HG03039 (cell line): ENCODE measurements at regions not wholly inside any gene's neighbourhood (a gene's known extent, or its start where the extent isn't known, plus 50 kb on each side); places are given as distances from the start of the nearest gene placed in this dataset.
"Not testable (repeated sequence)": the region's sequence is repeated elsewhere in the genome, so short reads cannot be mapped to it uniquely, and the experiment has no call there.

Source experiments
- ATAC-seq: cut with Tn5 transposase; IDR thresholded peaks from one replicate; pipeline ENCODE4 v1.9.1; 2021; ENCODE audit warnings: mild to moderate bottlenecking, moderate library complexity; ENCODE audit not compliant: unreplicated experiment

DNA sequence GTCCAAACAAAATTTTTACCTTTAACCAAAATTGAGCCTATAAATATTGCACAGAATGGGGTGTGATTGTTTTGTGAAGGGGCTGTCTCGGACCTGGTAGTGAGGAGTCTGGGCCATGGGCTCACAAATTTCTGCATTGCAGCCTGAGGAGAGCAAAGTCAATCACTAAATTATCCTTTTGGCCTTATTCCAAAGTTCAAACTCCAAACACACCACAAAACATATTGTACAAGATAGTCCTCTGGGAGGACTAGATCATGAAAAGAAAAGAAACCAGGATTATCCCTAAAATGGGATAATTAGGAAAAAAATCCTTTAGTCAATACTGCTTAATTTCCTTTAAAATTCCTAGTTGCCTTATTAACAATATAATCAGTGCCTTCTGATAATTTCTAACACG is 115.5 kb downstream of the BUB3 start:
- ATAC-seq = no peak

DNA sequence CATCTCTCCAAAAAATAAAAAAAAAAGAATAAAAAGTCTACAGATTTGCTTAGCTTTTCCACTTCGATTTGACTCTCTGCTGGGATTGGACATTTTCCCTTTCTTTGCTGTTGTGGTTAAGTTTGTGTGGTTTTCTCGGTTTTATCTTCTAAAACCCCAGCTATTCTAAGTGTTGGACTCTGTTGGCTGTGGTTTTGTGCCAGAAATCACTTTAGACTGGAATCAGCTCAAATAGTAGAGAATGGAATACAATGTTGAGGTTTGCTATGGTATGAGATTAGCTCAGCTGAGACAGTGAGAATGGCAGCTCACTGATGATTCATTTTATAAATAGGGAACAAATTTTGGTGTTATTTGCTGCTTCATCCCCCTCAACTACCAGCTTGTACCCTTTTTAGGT is 116.0 kb downstream of the BUB3 start:
- no peak for ATAC-seq

DNA sequence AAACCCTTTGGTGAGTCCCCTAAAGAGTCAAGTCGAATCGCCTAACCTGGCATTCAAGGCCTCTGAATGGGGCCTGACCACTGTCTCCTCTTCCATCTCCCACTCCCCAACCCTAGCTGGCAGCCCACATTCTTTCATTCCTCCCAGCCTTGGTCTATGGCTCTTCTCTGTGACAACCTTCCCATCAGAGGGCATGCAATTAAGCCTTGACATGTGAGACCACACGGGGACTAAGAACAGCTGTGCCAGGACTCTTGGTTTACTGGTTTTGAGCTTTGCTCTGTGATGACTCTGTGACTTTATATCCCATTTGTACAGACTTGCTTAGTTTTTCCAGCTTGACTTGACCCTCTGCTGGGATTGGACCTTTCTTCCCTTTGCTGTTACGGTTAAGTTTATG is 116.6 kb downstream of the BUB3 start:
- ATAC-seq = no peak

DNA sequence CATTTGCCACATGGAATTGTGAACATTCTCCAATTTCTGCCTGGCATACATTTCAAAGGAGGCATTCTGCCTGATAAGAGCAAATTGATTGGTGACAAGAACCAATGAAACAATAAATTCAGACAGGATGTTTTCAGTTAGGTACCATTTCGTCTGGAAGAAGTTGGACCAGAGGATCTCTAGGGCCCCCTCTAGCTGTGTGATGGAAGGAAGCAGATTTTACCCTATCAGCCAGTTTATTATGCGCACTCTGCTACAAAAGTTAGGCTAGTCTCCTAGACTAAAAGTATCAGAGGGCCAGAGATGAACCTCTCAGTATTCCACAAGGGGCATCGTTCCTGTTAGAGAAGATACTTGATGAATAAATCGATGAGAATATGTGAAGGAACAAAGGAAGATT is 118.0 kb downstream of the BUB3 start:
- no peak for ATAC-seq

DNA sequence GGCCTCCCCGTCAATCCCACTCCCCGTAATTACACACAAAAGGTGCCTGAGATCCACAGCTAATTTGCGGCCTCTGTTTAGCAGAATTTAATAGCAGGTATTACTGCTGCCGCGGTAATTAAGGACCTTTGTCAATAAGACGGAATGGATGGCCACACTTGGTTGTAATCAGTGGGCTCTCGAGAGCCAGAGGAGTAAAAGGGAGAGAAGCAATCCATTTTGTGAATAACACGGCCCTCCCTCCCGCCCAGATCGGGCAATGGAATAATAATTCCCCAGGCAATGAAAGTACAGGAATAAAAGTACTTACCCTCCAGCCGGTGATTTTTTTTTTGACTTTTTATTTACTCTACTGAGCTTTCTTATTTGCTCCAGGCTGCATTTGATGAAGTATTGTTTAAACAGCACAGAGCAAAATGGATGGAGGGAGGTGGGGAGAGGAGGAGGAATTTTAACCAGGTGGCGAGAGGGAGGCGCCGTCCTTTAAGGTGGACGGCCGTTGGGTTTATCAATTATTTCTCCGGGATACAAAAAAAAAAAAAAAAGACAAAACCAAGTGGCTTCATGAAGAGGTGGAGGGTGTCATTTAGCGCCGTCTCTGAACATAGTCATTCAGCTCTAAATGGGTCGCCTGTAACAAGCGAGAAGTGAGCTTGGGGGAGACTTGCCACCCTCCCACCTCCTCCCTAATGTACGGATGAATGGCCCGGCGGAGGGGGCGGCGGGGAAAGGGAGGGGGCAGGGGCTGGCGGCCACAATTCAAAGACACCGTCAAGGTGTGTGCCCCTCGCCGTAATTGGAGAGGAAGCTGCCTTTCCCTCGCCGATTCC is 120.3 kb downstream of the BUB3 start:
- ATAC-seq = no peak

DNA sequence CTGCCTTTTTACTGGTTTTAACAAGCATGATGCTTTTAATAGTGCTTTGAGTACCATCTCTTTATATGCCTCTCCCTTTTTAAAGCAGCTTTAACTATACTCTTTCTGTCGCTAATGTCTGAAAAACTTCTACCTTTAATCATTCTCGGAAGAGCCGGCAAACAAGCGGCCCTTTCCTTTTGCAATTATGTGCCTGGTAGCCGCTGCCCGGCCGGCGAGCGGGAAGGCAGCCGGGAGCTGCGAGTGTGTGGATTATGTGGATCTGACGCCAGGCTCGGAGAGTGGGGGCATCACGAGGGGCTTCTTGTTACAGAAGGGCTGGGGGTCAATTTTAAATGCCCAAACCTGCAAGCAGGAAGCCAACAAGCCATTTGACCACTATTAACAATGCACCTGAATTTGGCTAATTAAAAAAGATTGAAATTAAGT is 120.9 kb downstream of the BUB3 start:
- ATAC-seq = no peak

DNA sequence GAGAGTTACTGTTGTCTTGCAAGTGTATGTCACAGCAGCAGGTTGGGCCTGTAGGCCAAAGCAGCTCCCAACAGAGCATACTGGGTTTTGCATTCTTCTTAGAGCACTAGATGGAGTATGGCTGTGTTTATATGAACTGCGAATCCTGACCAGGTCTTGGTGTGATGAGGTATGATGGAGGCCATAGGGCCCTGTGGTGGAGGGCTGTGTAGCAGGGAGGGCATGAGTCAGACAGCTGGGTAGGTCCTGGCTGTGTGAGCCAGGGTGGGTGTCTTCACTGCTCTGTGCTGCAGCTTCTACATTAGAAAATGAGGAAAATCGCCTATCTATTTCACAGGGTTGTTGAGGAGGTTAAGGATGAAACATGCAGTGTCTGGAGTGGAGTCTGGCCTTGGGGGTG is 124.2 kb downstream of the BUB3 start:
- ATAC-seq = no peak

DNA sequence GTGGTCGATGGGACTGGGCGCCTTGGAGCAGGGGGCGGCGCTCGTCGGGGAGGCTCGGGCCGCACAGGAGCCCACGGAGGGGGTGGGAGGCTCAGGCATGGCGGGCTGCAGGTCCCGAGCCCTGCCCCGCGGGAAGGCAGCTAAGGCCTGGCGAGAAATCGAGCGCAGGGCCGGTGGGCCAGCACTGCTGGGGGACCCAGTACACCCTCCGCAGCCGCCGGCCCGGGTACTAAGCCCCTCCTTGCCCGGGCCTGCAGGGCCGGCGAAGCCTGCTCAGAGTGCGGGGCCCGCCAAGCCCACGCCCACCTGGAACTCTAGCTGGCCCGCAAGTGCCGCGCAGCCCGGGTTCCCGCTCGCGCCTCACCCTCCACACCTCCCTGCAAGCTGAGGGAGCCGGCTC is 129.2 kb downstream of the BUB3 start:
- ATAC-seq = not testable (repeated sequence)

DNA sequence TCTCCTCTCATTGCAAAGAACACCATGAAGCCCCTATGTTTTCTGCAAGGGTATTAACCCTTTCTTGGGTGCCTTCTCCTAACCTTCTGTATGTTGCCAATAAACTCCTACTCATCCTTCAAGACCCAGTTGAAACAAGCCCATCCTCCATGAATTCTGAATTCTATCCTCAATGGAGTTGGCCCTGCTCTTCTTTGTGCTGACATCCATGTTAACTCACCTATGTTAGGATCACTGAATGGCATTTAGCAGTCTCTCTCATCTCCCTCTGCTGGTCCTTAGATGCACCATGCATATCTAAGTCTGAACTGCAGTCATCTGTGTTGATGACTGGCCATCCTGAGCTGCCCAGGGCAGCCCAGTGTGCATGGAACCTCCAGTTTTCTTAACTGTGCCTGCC is 129.8 kb downstream of the BUB3 start:
- no peak for ATAC-seq

DNA sequence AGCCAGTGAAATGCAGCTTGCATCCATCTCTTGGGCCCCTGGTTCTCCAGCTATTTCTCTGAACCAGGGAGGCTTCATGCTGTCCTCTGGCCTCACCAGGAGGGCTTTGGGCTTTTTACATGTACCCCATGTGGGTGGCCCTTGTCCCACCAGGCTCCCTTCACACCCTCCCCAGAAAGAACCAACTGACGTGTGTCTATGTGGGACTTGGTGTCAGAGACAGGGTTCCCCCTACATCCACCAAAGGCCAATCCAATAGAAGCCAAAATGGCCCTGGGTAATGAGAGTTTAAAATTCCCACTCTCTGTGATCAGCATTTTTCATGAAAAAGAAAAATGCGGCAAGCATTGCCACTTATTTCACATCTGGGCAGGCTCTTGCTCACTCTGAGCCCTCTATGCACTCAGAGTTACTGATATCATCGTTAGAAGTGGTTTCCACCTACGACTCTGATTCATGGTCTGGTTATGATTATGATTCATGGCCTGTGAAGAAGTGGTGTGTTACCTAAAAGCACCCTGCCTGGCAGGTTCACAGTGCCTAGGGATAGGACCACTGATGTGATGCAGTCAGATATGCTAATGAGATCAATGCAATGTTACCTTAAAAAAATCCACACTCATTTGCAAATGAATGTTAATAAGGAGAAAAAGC is 133.5 kb downstream of the BUB3 start:
- no peak for ATAC-seq

DNA sequence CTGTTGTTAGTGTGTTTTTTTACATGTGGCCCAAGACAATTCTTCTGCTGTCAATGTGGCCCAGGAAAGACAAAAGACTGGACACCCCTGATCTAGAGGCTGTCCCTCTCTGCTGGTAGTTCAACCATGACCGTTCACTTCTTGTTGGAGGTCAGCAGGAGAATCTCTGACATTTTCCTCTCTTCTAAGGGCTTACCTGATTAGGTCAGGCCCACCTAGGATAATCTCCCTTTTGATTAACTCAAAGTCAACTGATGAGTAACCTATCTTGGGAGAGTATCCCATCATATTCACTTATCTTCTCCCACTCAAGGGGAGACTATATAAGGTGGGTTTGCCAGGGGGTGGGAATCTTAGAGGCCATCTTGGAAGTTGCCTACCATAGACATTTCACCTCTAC is 135.2 kb downstream of the BUB3 start:
- ATAC-seq = no peak

DNA sequence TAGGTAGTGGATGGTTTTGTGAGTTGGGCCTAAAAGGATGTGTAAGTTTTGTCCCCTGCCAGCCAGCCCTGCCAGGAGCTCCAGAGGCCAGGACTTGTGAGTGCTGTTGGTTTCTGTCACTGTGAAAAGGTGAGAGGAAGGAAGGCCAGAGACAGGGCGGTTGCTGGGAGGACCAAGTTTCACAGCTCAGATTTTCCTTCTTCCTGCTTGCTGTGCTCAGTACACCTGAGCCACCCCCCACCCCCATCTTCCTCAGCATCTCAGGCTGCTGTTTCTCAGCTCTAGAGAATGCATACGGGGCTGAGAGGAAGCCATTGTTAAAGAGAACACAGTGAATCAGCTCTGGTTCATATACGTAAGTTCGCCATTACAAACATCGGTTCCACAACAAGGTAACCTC is 139.9 kb downstream of the BUB3 start:
- ATAC-seq = no peak

DNA sequence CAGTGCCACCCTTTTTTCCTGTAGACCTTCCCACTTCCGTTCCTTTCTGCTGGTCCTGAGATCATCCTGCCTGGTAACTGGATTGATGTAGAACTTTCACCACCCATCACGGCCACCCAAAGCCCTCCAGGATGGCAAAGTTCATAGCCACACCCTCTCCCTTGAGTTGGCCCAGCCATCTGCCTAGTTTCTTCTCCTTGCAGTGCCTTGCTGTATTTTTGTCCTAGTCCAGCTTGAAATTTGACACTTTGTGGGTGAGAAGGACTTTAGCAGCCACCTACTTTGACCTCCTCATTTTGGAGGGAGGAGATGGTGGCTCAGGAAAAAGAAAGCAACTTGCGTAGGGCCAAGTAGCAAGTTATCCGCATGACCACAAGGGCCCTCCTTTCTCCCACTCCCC is 140.7 kb downstream of the BUB3 start:
- ATAC-seq = no peak

DNA sequence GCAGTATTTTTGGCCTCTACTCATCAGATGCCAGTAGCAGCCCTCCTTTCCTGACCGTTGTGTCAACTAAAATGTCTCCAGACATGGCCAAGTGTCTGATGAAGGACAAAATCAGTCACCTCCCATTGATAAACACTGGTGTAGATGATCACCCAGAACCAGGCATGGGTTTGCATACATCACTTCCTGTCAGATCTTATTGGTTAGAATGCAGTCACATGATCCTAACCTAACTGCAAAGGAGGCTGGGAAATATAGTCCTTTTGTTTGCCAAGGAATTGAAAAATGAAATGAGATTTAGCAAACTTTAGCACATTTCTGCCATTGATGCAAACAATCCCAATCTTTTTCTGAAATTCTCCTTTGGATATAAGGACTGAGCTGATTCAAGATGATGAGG is 141.4 kb downstream of the BUB3 start:
- no peak for ATAC-seq

DNA sequence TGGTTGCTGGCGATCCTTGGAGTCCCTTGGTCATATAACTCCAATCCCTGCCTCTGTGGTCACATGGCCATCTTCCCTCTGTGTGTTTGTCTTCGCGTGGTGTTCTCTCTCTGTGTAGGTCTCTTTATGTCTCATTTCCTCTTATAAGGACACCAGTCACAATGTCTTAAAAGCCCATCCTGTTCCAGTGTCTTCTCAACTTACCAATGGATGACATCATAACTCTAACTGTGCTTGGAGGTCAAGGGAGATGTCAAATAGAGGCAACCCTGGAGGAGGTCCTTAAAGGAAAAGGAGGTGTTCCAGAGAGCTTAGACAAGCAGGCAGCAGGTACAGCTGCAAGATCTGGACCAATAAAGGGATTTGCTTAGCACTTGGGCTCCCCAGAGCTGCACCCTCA is 143.0 kb downstream of the BUB3 start:
- ATAC-seq = no peak

DNA sequence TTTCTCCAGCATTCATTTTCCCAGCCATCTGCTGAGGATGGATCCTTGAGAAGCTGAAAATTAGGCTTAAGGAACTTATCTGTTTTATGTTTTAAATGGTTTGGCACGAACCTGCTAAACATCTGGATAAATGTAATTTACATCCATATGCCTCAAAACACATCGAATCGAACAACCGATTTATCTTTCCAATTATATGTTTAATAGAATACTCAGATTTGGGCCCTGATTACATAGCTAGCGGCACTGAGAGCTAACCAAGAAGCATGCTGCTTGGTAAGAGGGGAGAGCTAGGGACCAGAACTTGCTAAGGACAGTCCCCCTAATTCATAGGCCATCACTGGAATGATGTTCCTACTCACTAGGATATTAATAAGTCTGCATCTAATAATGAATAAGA is 144.4 kb downstream of the BUB3 start:
- no peak for ATAC-seq

DNA sequence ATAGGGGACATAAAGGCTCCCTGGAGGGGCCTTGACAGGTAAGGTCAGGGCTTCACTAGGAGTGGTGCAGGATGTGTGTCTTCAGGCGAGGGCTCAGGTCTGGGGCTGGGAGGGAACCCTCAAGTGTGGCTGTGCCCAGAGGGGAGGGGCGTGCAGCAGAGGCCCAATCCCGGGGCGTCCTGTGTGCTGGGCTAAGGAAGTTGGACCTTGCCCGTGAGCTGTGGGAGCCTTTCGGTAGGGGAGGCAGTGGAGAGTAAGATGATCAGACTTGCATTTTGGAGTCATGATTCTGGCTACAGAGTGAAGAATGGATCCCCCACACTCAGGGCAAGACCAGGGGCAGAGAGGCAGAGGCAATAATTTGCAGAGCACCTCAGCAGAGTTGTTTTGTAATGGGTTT is 145.4 kb downstream of the BUB3 start:
- no peak for ATAC-seq

DNA sequence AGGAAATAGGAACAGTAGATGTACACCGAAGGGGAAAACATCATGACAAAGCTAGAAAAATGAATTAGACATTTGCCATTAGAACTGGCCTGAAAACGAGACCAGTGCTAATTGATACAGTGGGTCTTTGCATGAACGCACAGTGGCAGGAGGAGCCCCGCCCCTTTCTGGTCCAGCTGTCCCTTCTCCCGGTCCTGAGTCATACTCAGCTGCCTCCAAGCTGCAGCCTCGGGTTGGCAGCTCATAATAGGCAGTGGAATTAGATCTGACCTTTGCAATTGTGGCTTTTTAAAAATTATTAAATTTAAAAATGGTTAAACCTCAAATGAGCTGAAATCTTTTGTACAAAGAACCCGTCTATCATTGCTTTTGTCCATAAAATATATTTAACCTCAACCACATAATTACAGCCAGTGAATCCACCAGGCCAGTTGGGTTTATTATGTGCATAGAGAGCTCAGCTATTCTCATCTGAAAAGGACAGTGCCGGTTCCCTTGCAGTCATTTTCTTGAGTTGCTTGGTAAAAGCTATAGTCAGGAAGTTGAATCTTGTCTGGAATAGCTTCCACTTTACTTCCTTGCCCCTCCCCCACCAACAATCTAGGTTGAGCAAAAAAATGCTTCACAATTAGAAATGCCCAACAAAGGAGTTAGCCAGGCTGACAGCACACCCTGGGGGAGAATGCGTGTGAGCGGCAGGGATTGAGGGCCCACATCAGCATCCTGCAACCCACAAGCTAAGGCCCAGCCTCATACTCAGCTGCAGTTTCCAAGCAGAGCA is 147.1 kb downstream of the BUB3 start:
- ATAC-seq = no peak

DNA sequence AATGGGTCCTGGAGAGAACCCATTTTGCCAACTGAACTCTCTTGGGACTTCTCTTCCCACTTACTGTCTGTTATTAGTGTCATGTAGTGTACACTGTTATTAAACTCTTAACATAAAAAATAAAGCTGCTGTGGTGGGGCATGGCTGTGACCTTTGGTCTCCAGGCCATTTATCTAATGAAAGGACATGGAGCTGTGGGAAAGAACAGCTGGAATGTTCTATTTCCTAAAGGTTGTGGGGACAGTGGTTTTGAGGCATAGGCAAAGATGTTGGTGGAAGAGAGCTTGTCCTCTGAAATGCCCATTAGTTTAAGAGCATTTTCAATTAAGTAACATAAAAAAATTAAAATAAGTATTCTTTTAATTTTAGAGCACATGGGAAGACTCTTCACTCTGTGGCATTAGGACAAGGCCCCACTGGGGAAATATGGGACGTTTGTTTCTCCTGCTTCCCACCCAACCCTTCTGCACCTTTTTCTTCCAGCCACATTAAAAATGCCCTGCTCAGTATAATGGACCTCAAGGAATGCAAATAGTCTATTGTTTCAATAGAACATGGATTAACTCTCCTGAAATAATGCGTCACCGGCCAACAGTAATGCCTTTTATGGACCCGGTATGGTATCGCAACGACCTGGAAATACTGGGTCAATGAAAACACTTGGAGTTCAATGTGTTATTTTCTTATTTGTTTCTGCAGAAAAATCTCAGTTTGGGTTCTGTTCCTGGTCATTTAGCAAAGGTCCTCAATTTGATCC is 149.6 kb downstream of the BUB3 start:
- ATAC-seq = no peak

DNA sequence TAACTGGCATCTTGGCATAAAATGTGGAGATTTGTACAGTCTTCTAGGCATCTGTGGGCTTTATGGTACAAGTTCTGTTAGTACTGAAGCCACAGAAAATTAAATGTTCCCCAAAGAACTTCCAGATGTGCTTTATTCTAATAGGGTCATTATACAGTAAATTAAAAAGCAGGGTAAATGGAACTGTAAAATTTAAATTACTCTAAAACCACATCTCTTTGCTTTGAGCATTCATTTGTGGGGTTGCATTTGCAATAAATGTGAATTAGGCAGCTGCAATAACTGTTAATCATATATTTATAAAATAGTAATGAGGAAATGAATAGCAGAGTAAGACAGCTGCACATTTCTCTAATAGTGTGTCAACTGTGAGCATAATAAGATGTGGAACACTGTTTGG is 151.5 kb downstream of the BUB3 start:
- ATAC-seq = no peak

DNA sequence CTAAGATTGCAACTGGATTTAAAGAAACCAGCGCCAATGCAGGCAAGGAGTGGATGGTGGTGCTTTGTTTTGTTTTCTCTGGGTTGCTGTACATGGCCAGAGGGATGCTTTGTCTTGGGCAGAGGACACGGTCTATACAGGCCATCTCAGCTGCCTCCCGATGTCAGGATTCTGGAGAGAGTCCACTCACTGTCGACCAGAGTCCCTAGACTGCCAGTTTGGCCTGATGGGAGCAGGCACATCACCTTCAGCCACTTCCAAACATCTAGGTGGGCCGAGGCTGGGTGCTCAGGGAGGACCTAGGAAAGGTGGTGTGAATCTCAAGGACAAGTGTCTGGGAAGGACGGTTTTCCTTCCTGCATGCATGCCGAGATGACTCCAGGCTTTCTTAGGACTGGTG is 152.1 kb downstream of the BUB3 start:
- ATAC-seq = no peak
